Right renal pelvis (tissue), 4 donors: ENCODE measurements at regions not wholly inside any gene's neighbourhood (a gene's known extent, or its start where the extent isn't known, plus 50 kb on each side); places are given as distances from the start of the nearest gene placed in this dataset.

Experiments
- DNase-seq, 4 donors: peaks; one replicate each; pipeline ENCODE4 v3.0.0-alpha.2; 2013; ENCODE audit warnings: low read depth in 4 of 4, low spot score in 3 of 4, missing footprints in 1 of 4

DNA sequence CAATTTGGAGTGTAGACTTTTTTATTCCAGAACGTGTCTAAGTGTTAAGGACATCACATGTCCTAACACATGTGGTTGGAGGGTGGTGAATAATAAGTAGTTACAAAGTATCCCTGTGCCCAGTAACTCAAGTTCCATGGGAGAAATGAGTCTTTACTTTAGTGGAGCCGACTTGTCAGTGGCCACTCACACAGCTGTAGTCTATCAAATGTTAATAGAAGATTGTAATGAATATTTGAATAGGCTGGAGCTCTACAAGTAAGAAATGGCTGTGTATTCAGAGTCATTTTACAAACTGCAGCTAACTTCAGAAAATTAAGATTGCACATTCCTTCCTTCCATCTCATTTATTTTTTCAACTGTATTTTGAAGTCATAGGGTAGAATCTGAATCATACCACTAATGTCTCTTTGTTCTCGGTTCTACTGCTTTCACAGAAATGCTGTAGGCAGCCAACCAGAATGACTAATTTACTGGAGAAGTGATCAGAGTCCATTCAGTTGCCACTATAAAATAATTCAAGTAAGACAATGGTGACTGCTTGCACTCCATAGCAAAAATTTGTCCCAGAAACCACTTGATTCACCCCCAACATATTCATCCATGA, 394.8 kb downstream of the NR2F1-AS1 start:
- no peak for DNase-seq

DNA sequence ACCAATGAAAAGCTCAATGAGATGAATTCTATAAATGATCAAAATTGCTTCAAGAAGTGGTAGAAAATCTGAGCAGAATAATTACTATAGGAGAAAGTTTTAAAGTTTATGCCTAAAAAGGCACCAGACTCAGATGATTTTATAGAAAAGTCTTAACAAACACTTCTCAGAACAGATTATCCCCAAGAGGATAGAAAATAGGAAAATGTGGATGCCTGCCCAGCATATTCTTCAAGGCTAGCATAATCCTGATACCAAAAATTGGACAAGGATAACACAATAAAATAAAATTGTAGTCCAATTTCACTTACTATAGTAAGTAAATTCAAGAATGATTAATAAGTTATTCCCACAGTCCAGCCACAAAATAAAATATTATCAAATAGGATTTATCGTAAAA, 397.0 kb downstream of the NR2F1-AS1 start:
- no peak for DNase-seq

DNA sequence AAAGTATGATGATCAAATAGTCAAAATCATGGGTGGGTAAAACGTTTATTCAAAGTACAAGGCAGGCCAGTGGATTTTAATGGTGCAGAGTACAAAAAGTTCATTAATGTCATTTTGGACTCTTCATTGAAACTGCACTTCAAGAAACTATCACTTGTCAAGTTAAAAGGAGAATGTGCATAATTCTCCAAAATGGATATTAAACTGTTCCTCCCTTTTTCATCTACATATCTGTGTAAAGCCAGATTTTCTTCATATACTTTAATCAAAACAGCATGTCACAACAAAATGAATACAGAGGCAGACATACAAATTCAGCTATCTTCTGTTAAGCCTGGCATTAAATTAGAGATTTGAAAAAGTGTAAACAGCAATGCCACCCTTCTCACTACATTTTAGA, 401.6 kb downstream of the NR2F1-AS1 start:
- no peak for DNase-seq

DNA sequence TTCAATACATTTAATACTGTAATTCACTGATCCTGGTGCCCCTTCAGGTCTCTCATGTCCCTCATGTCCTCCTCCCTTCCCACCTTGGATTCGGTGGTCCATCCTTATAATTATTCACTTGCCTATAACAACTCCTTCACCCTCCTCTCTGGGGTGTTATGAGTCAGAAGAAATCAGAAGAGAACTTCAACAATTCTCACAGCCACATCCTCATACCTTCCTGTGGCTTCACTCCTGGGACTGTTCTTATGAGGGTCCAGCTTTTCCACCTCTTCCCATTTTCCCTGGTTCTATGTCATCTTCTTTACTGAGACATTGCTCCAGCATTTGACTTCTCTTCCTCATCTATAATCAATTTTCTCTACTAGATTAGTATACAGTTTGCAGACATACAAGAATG, 406.1 kb downstream of the NR2F1-AS1 start:
- no peak for DNase-seq

DNA sequence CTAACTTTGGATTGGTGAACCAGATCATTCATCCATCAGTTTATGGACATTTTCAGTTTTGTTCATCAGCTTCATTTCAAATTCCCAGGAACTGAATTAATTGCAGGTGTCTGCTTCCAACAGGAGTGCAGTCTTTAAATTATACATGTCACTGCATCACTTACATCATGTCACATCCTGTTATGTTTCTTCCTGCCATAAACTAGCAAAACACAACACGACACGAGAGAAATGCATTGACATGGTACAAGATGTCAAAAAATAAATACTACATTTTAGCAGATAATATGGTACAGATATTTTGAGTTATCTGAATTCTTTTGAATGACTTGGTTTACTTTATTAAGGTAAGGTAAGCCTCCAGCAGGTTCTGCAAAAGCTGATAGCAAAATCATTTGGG, 415.5 kb downstream of the NR2F1-AS1 start:
- DNase-seq: no peak

DNA sequence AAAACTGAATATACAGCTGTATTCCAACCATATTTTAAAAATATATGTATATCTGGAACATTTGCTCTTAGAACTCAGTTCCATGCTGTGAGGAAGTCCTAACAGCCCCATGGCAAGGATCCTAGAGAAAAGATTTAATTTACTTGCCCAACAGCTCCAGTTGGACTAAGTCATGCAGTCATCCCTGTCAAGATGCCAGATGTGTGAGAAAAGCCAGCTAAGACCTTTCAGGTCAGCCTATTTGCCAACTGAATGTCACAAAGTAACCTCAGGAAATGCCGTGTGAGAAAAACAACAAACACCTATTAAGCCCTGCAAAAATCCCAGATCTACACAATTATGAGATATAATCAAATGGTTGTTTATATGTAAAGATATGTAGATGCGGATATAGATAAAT, 416.3 kb downstream of the NR2F1-AS1 start:
- DNase-seq: no peak

DNA sequence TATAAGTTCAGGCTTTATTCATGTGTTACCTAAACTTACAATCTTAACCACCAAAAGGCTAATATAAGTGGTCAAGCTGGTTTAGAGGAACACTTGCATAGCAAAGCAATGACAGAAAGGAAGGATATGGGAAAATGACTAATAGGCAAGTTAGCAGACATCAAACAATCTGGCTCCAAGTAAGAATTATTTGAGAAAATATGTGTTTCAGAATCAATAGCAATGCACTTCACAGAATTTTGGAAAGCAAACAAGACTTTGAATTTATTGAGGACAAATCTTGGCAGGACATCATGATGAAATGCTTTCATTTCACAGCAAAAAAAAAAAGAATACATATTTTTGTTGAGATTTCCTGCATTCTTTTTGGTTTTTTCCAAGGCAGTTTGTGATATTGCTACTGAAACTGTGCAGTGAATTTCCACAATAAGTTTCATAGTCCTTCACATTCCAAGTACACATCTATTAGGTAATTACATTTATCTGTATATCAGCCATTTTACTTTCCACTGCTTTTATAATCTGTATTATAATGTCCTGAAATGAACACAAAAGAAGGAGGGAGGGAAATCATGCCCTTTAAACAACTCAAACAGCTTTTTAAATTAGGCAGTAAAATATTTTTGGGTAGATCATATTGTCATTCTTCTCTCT, 417.9 kb downstream of the NR2F1-AS1 start:
- no peak for DNase-seq

DNA sequence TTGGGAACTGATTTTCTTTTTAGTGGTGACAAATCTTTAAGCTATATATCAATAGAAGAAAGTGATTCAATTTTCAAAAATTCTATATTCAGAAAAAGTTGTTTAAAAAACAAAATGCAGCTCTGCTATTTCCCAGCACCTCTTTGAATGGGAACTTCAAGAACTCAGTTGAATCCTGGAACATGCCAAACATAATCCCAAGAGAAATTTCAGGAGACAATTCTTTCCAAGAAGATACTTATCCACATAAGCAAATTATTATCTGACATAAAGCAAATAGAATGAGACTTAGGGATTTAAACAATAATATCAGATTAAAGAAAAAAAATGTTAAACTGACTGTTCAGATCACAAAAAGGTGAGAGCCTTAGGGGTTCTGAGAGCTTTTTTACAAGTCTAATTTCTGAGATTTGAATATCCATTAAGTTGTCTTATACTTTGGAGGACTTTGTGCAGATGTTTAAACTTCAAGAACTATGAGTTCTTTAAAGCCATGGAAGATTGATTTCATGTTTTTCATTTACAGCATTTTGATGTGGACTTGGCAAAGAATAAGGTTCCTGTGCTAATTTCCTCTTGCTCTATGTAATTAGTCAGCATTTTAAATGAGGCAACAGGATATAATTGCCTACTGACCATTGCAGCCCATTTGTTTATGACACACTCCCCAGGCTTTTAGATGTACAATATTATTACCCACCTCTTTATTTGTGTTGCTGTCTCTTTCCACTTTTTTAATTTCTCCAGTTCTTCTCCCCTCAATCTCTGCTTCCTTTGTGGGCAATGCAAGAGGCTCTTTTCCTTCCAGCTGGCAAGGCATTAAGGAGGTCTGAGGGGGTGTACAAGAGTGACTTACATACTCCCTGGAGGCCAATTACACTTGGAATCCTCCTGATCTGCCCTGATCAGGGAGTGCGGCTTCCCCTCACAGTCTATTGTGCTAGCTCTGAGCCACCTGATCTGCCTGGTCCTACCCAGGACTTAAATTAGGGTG, 419.1 kb downstream of the NR2F1-AS1 start:
- no peak for DNase-seq

DNA sequence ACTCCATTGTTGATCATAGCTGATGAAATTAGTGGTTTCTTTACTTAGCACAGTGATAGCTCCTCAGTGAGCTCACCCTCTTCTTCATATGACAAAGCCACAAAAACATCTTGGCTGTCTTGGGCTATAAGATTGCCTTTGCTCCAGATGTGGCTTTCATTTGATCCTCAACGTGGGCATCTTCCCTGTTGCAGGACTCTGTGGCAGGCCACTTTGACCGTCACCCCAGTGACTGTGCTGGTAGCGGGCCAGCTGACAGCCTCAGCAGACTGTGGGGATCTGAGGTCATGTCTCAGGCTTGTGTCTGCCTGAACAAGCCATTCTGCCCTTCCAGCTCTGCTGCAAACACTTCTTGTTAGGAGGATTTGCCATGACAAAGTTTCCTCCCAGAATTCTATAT, 422.2 kb downstream of the NR2F1-AS1 start:
- no peak for DNase-seq

DNA sequence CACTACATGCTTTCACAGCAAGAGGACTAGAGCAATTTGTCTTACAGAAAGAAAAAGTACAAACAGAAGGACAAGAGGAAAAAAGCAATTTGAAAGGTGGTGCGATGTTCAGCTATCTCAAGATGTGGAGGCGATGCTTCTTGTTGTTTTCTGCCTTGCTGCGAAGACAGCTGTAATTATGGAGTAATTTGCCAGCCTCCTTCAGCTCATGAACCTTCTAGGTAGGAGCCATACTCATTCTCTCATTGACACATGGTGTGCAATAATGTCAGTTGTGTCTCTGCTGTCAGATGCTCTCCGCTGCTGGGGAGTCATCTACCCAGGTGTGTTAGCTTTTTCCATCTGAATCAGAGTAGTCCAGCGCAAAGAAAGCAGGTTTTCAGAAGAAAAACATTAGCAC, 424.5 kb downstream of the NR2F1-AS1 start:
- no peak for DNase-seq

DNA sequence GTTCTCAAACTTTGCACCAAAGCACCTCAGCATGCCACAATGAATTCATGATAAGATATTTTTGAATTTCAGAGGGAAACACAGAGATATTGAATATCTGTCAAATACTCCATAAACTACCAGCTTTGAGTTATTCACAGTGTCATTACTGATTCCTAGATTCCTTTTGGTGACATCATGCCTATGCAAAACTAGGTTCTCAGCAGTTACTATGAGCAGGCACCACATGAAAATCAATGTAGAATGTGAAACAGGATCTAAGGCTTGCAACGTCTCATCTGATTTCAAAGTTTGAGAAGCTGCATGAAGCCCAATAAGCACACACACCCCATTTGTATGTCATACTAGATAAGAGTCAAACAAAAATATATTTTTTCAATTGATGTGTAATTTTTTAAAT, 426.5 kb downstream of the NR2F1-AS1 start:
- no peak for DNase-seq

DNA sequence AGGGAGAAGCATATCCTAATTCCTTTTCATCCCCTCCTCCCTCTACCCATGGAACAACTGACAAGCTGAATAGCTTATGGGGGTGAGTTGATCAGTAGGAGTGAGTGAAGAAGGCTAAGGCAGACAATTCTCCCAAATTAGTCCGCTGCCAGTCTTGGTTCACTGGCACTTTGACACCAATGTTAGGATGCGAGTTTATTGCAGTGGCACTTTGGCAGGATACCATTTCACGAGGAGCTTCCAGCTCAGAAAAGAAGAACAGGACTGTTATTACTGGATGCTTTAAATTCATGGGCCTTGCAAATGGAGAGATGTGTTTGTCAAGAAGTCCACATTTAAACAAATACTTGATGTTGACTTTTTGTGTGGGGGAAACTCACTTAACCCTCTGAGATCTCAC, 427.6 kb downstream of the NR2F1-AS1 start:
- no peak for DNase-seq

DNA sequence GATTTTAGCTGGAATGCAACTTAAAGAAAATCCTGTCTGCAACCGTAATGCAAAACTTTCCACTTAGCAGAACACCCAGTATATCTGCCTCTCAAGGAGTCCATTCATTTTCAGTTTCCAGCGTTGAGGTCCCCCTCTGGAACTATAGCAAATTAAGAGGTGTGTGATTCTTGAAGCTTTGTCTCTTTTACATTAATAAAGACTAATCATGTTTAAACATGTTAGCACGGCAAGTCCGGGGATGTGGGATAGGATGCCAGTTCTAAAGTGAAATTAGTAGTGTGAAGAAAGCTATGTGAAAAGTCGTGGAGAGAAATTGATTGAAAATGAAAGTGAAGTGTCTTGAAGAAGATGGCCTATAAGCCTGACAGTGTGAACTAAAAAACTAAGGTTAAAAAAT, 429.1 kb downstream of the NR2F1-AS1 start:
- DNase-seq: no peak

DNA sequence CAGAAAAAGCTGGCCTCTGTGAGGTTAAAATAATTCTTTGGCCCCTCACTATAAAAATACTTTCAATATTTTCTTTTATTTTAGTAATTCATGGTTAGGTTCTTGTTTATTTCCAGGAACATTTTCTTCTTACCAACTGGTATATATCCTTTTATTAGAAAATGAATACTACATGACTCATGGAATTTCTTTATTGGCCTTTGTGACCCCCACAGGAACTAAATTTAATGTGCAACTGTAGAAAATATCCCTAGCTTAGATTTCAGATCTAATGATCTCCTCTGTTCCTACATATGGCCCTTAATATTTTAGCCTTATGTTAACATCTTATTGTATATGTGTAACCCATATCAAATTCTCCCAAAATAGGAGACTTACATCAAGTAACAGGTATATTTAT, 429.9 kb downstream of the NR2F1-AS1 start:
- no peak for DNase-seq

DNA sequence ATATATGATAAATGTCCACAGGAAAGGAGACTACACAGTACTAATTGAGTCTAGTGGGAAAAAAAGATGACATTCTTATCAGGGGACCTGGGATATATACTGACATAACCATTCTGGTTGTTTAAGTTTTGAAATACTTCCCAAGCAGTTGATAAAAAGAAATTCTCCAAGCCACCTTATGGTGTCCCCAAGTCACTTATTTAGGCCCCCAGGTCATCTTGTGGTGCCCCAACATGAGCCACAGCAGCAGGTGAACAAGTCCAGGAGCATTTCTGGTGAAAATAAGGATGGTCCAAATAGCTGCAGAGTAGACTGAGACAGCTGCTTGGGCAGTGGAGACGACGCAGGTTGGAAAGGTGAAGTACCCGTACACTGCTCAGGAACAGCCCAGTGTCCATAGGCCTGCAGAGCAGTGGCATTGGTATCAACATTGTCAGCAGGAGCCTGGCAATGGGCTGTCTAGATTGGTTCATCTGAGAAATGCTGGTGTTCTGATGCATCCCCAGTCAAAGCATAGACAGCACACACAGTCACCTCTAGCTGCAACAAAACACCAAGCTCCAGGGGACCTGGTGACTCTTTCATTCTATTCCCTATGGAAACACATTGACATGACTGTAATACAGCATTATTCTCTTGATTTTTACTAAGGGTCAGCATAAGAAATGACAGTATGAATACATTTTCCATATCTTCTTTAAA, 430.6 kb downstream of the NR2F1-AS1 start:
- DNase-seq: no peak

DNA sequence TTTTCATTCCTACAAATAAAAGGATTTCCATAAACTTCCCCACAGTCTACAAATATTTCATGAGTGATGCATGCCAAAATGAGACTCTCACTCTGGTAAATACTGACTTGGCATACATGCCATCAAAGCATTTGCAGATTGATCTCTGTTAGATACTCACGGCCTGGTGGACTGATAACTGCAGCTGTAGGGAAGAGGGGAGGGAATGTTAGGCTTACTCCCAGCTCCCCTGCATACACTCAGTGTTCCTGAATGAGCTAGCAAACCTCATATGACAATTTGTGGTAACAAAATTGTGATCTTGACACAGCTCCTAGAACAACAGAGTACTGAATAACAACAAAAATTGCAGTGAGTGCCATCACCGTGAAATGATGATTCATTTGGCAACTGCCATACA, 435.3 kb downstream of the NR2F1-AS1 start:
- DNase-seq: no peak

DNA sequence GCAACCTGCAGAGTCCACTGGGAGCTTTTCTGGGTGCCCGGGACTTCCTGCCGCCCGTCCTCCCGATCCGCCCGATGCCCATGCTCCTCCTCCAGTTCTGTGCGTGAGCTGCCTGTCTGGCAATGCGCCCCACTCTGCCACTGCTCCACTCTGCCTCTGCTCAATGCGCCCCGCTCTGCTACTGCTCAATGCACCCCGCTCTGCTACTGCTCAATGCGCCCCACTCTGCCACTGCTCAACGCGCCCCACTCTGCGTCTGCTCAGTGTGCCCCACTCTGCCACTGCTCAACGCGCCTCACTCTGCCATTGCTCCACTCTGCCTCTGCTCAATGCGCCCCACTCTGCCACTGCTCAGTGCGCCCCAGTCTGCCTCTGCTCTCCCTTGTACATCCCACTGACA, 436.0 kb downstream of the NR2F1-AS1 start:
- DNase-seq: no peak

DNA sequence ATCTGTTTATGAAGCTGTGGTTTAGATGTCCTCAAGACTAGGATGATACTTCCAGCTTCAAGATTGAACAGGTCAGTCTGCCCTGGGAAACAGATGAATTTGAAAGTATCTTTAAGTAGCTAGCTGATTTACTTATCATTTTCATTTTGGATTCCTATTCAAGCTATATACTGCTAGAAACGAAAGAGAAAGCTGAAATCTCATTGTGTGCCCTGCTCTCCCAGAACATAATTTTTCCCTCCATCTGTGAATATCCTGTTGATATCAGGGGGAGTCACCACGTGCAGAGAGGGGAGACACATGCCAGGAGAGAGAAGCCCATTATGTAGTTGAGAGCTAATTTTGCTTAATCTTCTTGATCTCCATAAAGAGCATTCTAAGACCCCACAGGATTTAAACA, 439.1 kb downstream of the NR2F1-AS1 start:
- no peak for DNase-seq

DNA sequence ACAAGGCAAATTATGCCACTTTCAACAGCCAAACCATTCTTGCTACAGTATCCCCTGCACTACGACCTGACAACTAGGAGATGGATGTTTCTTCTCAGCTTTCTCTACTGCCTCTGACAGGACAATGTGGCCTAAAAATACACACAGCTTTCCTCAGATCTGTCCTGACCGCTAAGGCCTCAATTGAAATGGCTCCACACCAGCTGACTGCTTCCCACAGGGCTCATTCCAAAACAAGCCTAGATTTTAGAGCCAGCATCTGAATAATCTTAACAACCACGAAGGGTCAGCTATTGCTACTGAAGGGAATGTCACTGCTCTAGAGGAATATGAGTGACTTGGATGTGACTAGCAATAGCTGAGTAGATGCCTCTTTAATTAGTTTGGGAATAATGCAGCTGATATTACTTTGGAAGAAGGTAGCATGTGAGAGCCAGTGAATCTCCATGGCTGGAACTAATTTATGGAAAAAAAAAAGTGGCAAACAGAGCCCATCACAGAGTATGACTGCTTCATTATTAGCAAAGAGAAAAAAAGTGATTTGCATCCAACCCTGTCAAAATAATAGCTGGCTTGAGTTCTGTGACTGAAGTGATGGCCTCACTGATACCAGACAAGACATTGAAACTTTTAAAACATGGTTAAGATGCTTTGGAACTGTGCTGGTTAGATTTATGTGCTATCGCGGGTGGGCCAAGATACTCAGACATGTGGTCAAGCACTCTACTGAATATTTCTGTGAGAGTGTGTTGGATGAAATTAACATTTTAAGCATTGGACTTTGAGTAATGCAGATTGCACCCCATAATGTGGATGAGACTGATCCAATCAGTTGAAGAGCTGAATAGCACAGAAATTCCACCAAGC, 450.2 kb downstream of the NR2F1-AS1 start:
- DNase-seq: no peak

DNA sequence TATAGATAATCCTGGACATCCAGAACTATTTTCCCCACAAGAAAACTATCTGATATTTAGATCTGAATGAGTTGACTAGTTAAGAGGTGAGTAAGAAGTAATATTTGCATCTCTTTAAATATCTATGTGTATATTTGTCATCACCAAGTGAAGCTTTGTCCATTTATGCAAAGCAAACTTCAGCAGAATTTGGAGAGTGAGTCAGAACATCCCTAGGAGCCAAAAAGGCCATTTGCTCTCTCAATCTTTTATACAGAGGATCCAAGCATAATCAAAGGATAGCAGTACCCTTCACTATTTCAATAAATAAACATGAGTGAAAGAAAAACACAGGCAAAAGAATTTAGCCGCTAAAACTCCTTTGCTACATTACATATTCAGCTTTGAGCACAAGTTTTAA, 454.4 kb downstream of the NR2F1-AS1 start:
- no peak for DNase-seq
